PC-3 (cell line): ENCODE measurements at regions not wholly inside any gene's neighbourhood (a gene's known extent, or its start where the extent isn't known, plus 50 kb on each side); places are given as distances from the start of the nearest gene placed in this dataset.

ENCODE experiments used
- ATAC-seq: fragments of 200-7000 bp; cut with Tn5 transposase; 2 replicates; pipeline ENCODE4 v1.9.1; 2020; ENCODE audit warnings: mild to moderate bottlenecking, moderate library complexity
- BruUV-seq: library from RNA; stranded (reverse); fragments of 400-500 nt; replicated peaks from 2 replicates; lab custom pipeline; 2021; lab: Mats Ljungman, UMichigan
- CTCF ChIA-PET: fragments of 300-600 bp; sonication (Branson Sonifier 250); formaldehyde crosslinking; loops from one replicate; lab custom pipeline; 2022; ENCODE audit warnings: antibody characterized with exemption; lab: Charles Lee
- POLR2A ChIA-PET: fragments of 300-600 bp; sonication (Branson Sonifier 250); formaldehyde crosslinking; loops from one replicate; lab custom pipeline; 2022; ENCODE audit warnings: antibody characterized with exemption; ENCODE audit not compliant: unreplicated experiment; lab: Charles Lee
- DNase-seq: peaks from one replicate; pipeline ENCODE4 v3.0.0-alpha.2; 2015
- H2AFZ ChIP-seq: fragments of 300-600 bp; sonication (generic); 2 replicates; pipeline ENCODE4 v1.6.0; 2016; ENCODE audit warnings: antibody characterized with exemption, low read length
- H3F3A ChIP-seq: fragments of 300-600 bp; sonication (generic); one replicate; pipeline ENCODE4 v1.6.0; 2017; ENCODE audit warnings: antibody characterized with exemption, low read length, control low read depth, mild to moderate bottlenecking; ENCODE audit not compliant: unreplicated experiment
- H3K27ac ChIP-seq: fragments of 300-600 bp; sonication (generic); 2 replicates; pipeline ENCODE4 v1.5.1; 2016; ENCODE audit warnings: mild to moderate bottlenecking, low read length
- H3K27me3 ChIP-seq: fragments of 300-600 bp; sonication (generic); 2 replicates; pipeline ENCODE4 v1.6.1; 2016; ENCODE audit warnings: low read length, mixed read lengths
- H3K36me3 ChIP-seq: fragments of 300-600 bp; sonication (generic); 2 replicates; pipeline ENCODE4 v1.6.1; 2016; ENCODE audit warnings: low read depth, mixed run types, low read length, mixed read lengths
- H3K4me1 ChIP-seq: fragments of 300-600 bp; sonication (generic); 2 replicates; pipeline ENCODE4 v1.5.1; 2016; ENCODE audit warnings: low read length; ENCODE audit not compliant: insufficient read depth
- H3K4me2 ChIP-seq: fragments of 300-600 bp; sonication (generic); 2 replicates; pipeline ENCODE4 v1.6.0; 2016; ENCODE audit warnings: low read length
- H3K4me3 ChIP-seq: fragments of 300-600 bp; sonication (generic); 2 replicates; pipeline ENCODE4 v1.5.1; 2016; ENCODE audit warnings: mild to moderate bottlenecking, low read length, mixed read lengths
- H3K79me2 ChIP-seq: fragments of 300-600 bp; sonication (generic); 2 replicates; pipeline ENCODE4 v1.6.1; 2017; ENCODE audit warnings: low read length, mixed read lengths
- H3K9ac ChIP-seq: fragments of 300-600 bp; sonication (generic); 2 replicates; pipeline ENCODE4 v1.6.0; 2016; ENCODE audit warnings: mild to moderate bottlenecking, low read length
- H3K9me2 ChIP-seq: fragments of 300-600 bp; sonication (generic); replicated peaks from 2 replicates; pipeline ENCODE4 v1.6.1; 2016; ENCODE audit warnings: mixed run types, low read length, mixed read lengths
- H3K9me3 ChIP-seq: fragments of 300-600 bp; sonication (generic); 2 replicates; pipeline ENCODE4 v1.6.1; 2016; ENCODE audit warnings: low read length, mixed read lengths
- H4K20me1 ChIP-seq: fragments of 300-600 bp; sonication (generic); 2 replicates; pipeline ENCODE4 v1.6.1; 2016; ENCODE audit warnings: low read length, mixed read lengths
- EZH2 ChIP-seq: fragments of 300-600 bp; sonication (generic); IDR thresholded peaks from one replicate; pipeline ENCODE4 v1.6.1; 2017; ENCODE audit warnings: antibody characterized with exemption, mild to moderate bottlenecking, low read length; ENCODE audit not compliant: unreplicated experiment
- EZH2phosphoT487 ChIP-seq: fragments of 300-600 bp; sonication (generic); IDR thresholded peaks from 2 replicates; pipeline ENCODE4 v1.6.1; 2018; ENCODE audit warnings: mild to moderate bottlenecking, antibody characterized with exemption, low read length, borderline replicate concordance
- intact Hi-C: fragments of 100-400 bp; cut with micrococcal nuclease; formaldehyde crosslinking; loops from 2 replicates; pipeline ENCODE4 v1.9.0; 2023
- TF ChIP-seq, protein P1 (sequence below): fragments of 300-600 bp; sonication (generic); conservative IDR thresholded peaks from 2 replicates; pipeline ENCODE4 v1.5.1; 2017; ENCODE audit warnings: antibody characterized with exemption, low read depth, mild to moderate bottlenecking, low read length

DNA sequence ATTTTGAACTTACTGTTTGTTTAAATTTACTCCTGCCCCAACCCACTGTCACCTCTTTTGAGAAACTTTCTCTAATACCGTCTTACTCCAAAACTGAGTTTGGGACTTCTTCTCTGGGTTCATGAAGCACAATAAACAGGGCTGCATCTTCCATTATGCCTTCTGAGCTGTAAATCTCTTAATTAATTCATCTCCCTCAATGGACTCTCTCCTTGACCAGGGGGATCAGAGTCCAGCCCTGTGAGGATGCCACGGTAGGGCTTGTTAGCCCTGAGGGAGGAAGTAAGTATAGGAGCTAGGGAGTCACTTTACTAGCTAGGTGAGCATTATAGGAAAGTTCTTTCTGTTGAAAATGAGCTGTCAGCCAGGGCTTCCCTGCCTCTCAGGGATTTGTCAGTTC, 299.3 kb upstream of the SATB1 start:
- no peaks in the 10 kb centered on the region for H3K36me3 ChIP-seq
- no peaks in the 10 kb centered on the region for H3K9me2 ChIP-seq

DNA sequence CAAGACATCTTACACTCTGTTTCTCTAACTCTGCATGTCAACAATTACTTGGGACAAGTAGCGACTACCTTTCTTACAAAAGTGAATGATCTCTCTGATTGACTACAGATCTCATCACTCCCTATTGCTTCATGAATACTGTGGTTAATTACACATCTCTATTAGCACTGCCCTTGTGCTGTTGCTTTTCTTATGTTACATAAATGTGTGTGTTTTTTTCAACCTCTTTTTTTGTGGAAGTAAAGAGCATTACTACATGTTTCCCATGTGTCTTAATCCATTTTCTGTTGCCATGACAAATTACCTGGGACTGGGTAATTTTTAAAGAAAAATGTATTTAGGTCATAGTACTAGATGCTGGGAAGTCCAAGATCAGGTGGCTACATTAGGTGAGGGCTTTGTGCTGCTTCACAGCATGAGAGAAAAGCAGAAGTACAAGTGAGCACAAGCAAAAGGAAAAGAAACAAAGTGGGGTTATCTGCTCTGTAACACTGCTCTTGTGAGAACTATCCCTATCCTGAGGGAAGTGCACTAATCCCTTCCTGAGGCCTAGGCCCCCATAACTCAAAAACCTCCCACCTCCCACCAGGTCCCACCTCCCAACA, 298.2 kb upstream of the SATB1 start:
- no peak overlapping the region for H3K27ac ChIP-seq
- H3K9ac ChIP-seq: no peak overlapping the region
- H2AFZ ChIP-seq: no peak overlapping the region
- ATAC-seq (no peak), DNase-seq (no peak)
- no peaks in the 10 kb centered on the region for H3K9me2 ChIP-seq
- no peaks in the 10 kb centered on the region for H3K36me3 ChIP-seq
- H3F3A ChIP-seq: no peaks in the 10 kb centered on the region
- BruUV-seq: no TSS peak
- no peak overlapping the region for H3K4me2 ChIP-seq
- no peaks in the 10 kb centered on the region for H3K79me2 ChIP-seq
- intact Hi-C loops: no loop called here
- H4K20me1 ChIP-seq: no peaks in the 10 kb centered on the region
- H3K9me3 ChIP-seq: no peaks in the 10 kb centered on the region
- POLR2A ChIA-PET: no interaction called here
- H3K27me3 ChIP-seq: no peaks in the 10 kb centered on the region
- CTCF ChIA-PET: no interaction called here
- TF ChIP-seq, protein P1, sequence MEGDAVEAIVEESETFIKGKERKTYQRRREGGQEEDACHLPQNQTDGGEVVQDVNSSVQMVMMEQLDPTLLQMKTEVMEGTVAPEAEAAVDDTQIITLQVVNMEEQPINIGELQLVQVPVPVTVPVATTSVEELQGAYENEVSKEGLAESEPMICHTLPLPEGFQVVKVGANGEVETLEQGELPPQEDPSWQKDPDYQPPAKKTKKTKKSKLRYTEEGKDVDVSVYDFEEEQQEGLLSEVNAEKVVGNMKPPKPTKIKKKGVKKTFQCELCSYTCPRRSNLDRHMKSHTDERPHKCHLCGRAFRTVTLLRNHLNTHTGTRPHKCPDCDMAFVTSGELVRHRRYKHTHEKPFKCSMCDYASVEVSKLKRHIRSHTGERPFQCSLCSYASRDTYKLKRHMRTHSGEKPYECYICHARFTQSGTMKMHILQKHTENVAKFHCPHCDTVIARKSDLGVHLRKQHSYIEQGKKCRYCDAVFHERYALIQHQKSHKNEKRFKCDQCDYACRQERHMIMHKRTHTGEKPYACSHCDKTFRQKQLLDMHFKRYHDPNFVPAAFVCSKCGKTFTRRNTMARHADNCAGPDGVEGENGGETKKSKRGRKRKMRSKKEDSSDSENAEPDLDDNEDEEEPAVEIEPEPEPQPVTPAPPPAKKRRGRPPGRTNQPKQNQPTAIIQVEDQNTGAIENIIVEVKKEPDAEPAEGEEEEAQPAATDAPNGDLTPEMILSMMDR: no peak
- TF ChIP-seq EZH2 (no peak), EZH2phosphoT487 (no peak)
- no peaks in the 10 kb centered on the region for H3K4me1 ChIP-seq
- H3K4me3 ChIP-seq: no peak overlapping the region

More for the DNA sequence above, 299.3 kb upstream of the SATB1 start:
- BruUV-seq: no TSS peak
- ChIA-PET POLR2A (no interaction called here), CTCF (no interaction called here)
- no peak overlapping the region for H2AFZ ChIP-seq
- no peak overlapping the region for H3K4me2 ChIP-seq
- H3K27ac ChIP-seq: no peak overlapping the region
- H3K9ac ChIP-seq: no peak overlapping the region
- H3F3A ChIP-seq: no peaks in the 10 kb centered on the region
- H3K27me3 ChIP-seq: no peaks in the 10 kb centered on the region
- DNase-seq (no peak), ATAC-seq (no peak)
- TF ChIP-seq EZH2 (no peak), EZH2phosphoT487 (no peak)
- TF ChIP-seq, protein P1: no peak
- no peaks in the 10 kb centered on the region for H3K9me3 ChIP-seq
- H4K20me1 ChIP-seq: no peaks in the 10 kb centered on the region
- H3K79me2 ChIP-seq: no peaks in the 10 kb centered on the region
- H3K4me1 ChIP-seq: no peaks in the 10 kb centered on the region
- intact Hi-C loops: no loop called here
- H3K4me3 ChIP-seq: no peak overlapping the region

DNA sequence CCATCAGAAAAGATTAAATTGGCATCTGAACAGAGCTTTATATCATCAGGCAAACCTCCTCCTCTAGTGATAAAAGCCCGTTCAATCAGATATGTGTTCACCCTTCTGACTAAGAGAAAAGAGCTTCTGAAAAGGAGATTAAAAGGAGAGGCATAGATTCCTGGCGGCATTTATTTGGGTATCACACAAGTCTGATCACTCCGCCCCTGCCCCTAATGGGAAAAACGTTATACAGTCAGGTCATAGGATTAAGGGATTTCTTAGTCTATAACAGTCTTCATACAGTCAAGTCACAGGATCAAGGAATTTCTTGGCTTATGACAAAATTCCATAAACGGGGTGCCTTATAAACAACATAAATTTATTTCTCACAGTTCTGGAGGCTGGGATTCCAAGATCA, 295.4 kb upstream of the SATB1 start:
- DNase-seq (no peak), ATAC-seq (no peak)
- Histone ChIP-seq H3K4me2 (no peak overlapping the region), H4K20me1 (no peaks in the 10 kb centered on the region), H2AFZ (no peak overlapping the region), H3K79me2 (no peaks in the 10 kb centered on the region), H3K4me1 (peaks cover 15% of the 10 kb centered on the region), H3K27me3 (no peaks in the 10 kb centered on the region), H3K9me2 (no peaks in the 10 kb centered on the region), H3K4me3 (no peak overlapping the region), H3F3A (no peaks in the 10 kb centered on the region), H3K9me3 (no peaks in the 10 kb centered on the region), H3K9ac (no peak overlapping the region), H3K36me3 (no peaks in the 10 kb centered on the region), H3K27ac (no peak overlapping the region)
- intact Hi-C loops: no loop called here
- CTCF ChIA-PET: no interaction called here
- TF ChIP-seq EZH2 (no peak), EZH2phosphoT487 (no peak)
- TF ChIP-seq, protein P1: no peak
- POLR2A ChIA-PET: no interaction called here
- BruUV-seq: no TSS peak
